HG02885 (cell line): ENCODE measurements at regions not wholly inside any gene's neighbourhood (a gene's known extent, or its start where the extent isn't known, plus 50 kb on each side); places are given as distances from the start of the nearest gene placed in this dataset.
A peak's percentile ranks its signal among the peaks of the same experiment; 100 is the strongest.
"Not testable (repeated sequence)": the region's sequence is repeated elsewhere in the genome, so short reads cannot be mapped to it uniquely, and the experiment has no call there.

Source experiments
- ATAC-seq: cut with Tn5 transposase; IDR thresholded peaks from one replicate; pipeline ENCODE4 v1.9.1; 2021; ENCODE audit warnings: mild to moderate bottlenecking; ENCODE audit not compliant: unreplicated experiment, poor library complexity

DNA sequence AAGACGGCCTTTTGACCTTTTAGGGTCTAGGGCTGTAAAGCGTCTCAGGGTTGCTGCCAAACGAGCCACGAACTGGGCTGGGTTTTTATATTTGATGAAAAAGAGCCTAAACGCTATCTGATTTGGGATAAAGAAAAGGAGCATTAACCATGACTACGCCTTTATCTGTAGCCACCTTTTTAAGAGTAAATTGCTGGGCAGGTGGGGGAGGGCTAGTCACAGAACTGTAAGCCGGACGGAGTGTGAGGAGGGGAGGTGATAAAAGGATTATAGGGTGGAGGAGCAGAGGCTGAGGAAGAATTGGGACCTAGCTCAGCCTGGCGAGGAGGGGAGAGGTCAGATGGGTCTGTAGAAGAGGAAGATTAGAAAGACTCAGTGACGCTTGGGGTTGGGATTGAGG, 419.5 kb upstream of the LMO3 start:
- ATAC-seq = not testable (repeated sequence)

DNA sequence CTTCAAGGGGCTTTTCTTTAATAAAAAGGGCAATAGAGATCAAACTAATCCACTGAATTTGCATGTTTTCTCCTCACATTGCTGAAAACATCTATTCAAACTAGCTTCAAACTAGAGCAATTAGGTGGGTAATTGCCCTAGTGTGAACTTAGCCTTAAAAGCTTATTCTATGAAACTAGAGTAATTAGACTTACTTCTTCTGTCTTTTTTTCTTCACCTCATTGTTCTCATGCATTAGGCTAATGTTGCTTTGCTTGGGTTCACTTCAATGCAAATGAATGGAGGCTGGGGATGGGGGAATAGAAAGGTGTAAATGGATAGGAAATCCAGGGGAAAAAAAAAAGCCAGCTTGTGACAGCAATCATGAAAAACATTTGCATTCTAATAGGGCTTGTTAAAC, 414.8 kb upstream of the LMO3 start:
- ATAC-seq = no peak

DNA sequence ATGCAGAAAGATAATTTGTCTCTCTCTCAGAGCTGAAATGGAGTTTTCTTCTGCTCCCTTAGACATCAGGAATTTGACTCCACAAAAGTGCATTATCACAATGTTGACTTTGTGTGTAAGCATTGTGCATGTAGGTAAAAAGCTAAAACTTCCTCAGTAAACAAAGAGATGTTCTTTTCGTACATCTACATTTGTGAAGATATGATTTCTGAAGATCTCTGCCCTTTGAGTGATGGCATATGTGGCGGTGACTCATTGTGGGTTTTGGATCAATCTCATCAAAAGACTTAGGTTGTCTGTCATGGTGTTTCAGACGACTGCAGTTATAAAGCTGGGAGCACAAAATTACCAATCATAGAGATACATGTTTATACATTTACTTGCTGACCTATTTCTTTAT, 411.4 kb upstream of the LMO3 start:
- ATAC-seq = no peak

DNA sequence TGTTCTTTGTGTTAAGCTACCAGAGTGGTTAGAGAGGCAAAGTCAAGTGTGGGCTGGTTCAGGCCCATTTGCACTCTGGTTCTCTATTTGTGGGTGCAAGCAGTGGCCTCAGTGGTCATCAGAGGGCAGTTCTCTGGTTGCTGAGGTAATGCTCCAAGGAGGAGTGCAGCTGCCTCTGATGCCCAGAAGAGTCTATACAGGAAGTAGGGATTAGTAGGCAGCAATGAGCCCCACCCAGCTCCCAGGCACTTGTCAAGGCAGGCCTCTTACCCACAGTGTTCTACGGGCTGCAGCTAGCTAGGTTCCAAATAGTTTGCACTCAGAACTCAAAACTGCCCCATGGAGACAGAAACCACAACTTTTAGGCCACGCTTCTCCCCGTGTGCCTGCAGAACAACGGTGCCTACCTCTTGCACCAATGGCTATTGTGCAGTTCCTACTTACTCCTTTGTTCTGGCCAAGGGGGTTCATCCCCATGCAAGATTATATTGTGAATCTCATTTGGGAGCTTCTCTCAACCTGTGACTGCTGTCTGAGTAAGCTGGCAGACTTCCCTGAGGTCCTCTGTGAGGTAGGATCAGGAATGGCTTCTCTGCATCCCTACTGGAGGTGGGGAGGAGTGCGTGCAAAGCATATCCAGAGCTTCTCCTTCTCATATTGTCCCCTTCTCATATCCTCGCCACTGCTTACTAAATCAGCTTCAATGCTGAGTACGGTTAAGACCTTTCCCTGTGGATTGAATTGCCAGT, 410.3 kb upstream of the LMO3 start:
- no peak for ATAC-seq

DNA sequence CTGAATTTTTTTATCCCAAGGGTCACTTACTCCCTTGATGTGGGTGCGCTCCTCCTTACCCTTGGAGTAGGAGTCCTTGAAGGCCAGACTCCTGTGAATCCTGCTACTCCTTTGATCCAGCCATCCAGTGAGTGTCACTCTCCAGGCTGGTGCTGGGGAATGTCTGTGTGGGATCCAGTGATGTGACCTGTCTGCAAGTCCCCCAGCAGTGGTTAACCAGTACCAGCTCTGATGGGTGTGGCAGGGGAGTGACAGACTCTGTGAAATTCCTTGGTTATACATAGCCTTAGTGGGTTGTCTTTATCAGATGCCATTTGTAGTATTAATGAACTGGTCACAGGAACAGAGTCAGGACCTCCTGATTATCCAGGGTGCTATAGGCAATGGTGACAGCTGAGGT, 409.5 kb upstream of the LMO3 start:
- ATAC-seq = no peak

DNA sequence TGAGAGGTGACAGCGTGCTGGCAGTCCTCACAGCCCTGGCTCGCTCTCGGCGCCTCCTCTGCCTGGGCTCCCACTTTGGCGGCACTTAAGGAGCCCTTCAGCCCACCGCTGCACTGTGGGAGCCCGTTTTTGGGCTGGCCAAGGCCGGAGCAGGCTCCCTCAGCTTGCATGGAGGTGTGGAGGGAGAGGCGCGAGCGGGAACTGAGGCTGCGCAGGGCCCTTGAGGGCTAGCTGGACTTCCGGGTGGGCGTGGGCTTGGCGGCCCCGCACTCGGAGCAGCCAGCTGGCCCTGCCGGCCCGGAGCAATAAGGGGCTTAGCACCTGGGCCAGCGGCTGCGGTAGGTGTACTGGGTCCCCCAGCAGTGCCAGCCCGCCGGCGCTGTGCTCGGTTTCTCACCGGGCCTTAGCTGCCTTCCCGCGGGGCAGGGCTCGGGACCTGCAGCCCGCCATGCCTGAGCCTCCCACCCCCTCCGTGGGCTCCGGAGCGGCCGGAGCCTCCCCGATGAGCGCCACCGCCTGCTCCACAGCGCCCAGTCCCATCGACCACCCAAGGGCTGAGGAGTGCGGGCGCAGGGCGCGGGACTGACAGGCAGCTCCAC, 401.6 kb upstream of the LMO3 start:
- ATAC-seq = not testable (repeated sequence)

DNA sequence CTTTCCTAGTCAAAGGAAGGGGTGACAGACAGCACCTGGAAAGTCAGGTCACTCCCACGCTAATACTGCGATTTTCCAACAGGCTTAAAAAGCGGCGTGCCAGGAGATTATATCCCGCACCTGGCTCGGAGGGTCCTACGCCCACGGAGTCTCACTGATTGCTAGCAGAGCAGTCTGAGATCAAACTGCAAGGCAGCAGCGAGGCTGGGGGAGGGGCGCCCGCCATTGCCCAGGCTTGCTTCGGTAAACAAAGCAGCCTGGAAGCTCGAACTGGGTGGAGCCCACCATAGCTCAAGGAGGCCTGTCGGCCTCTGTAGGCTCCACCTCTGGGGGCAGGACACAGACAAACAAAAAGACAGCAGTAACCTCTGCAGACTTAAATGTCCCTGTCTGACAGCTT, 392.6 kb upstream of the LMO3 start:
- not testable (repeated sequence) for ATAC-seq

DNA sequence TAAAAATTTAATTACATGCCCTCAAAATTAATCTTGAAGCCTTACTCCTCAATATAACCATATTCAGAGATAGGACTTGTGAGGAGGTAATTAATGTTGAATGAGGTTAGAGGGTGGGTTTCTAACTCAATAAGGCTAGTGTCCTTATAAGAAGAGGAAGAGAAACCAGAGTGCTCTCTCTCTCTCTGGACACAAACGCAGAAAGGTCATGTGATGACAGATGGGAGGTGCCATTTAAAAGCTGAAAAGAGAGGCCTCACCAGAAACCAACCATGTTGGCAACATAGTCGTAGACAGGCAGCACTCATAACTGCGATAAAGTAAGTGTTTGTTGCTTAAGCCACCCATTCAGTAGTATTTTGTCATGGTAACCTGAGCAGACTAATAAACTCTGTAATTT, 378.5 kb upstream of the LMO3 start:
- ATAC-seq = peak; percentile 66

DNA sequence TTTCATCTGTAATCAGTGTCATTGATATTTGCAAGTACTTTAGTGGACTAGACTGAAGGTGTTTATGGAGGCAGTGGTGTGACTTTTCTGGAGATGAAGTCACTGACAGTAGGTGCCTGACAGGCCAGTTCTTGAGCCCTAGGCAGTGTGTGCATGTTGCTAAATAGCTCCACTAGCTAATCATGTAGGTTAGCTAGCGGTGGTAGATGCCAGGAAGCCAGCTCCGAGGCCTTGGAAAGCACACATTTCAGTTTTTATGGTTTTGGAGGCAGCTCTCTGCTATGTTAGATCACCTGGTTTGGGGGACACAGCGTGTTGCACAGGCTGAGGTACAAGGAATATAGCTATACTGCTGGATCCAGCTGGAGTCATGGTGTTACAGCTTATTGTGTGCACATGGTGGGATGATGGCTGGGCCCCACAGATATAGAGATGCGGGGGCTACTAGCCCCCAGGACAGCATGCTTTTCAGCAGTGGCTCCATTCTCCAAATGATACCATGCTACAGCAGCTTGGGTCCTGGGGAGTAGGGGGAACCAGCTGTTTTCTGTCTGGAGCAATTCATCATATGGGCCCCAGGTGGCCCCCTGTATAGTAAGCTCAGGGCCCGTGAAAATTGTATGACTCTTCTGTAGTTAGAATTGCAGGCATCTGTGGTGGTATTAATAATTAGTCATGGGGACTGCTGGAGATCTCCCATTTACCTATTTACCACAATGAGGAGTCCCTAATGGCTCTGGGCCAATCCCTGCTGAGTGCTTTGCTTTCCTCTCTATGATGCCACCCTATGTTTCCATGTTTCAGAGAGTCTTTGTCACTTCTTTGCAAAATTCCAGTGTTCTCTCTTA, 367.2 kb upstream of the LMO3 start:
- ATAC-seq = no peak

DNA sequence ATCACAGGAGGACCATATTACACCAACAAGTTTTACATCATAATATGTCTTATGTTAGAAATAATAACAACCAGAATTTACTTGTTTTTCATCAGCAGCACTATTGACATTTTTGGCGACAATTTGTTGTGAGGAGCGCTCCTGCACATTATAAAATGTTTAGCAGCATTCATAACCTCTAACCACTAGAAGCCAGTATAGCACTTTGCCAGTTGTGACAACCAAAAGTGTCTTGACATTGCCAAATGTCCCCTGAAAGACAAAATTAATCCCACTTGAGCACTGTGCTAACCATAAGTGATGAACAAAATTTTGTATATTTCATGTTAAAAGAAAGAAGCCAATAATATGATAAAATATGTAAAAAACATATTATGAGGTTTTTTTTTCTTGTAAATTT, 356.9 kb upstream of the LMO3 start:
- no peak for ATAC-seq

DNA sequence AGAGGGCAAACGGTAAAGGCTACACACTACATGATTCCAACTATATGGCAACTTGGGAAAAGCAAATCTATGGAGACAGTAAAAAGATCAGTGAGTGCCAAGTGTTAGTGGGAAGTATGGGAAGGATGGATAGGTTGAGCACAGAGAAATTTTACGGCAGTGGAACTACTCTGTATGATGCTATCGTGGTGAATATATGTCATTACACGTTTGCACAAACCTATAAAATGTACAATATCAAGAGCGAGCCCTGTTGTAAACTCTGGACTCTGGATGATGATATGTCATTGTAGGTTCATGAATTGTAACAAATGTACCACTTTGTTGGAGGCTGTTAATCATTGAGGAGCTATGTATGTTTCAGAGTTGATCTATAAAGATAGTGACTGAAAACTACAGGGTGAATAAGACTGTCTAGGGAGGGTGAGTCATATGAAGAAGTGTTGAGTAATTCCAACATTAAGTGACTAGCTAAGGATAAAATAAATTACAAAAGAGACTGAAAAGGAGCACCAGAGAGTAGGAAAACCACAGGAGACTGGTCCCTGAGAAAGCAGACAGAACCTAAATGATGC, 349.2 kb upstream of the LMO3 start:
- no peak for ATAC-seq

DNA sequence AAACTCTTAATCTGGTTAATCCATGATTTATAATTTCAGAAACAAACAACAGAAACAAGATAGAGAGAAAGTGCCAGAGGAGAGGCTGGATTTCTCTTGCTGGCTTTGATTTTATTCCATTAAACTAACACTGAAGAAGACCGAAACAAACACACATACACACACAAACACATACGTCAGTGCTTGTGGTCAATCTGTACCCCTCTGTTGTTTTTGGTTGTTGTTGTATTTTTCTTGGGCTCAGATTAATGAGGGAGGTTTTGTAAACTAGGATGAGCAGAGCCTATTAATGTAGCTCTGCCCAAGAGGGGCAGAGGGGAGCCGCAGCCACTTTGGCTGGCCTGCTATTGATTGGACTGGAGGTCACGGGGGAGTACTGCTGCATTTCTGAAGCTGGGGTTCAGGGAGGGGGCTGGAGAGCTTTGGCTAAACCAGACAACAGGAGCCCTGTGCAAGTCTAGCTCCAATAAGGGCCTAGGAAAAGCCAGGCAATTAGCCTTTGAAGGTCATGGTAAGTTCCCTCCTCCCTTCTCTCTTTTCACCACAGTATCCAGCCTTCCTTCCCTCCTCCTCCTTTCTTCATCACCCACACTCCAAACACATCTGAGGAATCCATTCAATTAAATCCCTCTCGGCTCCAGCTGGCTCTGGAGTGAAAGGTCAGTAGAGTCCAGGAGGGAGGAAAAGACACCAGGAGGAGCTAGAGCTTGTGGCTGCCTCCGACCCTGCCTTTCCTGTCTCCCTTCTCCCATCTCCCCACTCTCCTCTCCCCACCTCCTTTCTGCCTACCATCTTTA, 344.1 kb upstream of the LMO3 start:
- ATAC-seq = no peak

DNA sequence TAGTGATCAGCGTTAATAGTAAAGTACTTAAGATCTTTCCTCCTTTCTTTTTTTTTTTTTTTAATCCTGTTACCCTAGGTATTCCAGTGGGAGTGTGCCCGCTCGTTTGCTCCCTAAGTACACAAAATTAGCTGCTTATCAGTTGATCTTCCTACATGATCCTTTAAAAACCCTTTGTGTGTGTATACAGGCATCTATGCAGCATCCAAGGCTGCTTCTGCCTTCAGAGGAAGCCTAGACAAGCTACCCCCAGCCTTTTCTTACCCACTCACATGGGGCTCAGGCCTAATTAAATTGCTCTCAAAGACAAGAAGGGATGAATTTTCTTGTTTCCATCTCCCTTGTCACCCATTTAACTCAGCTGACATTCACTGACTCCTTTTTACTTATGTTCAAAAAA, 343.4 kb upstream of the LMO3 start:
- no peak for ATAC-seq

DNA sequence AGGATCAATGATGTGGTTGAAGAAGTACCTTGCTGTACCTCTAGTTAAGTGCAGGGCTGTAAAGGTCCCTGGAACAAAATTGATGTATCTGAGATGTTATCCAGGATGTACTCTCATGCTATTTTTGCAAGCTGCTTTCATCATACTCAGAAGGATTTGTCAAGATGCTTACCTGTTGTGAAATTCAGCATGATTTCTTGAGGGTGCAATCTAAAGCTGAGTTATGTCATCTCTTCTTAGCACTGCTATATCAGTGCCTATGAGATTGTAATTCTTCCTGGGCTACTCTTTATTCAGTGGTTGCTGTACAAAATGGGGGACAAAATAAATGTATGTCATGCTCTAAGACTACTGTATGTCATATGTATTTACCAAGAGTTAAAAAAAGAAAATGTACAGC, 340.7 kb upstream of the LMO3 start:
- ATAC-seq = no peak

DNA sequence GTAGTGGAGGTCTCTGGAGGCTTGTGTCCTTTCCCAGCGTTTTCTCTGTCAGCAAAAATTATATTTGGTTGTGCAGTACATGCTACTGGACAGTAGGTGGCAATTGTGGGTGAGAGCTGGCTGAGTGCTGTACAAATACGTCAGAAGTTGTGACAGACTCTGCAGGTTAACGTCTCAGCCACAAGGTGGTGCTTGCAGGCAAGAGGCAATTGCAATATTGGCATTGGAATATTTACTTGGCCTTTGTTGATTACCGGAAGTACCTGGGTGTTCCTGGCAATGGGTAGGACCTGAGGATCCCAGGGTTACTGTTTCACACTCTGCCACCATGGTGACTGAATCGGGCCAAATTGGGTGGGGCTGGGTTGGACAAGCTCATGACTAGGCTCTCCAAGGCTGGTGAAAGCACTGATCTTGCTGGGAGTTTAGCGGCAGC, 333.9 kb upstream of the LMO3 start:
- ATAC-seq = peak; percentile 100

DNA sequence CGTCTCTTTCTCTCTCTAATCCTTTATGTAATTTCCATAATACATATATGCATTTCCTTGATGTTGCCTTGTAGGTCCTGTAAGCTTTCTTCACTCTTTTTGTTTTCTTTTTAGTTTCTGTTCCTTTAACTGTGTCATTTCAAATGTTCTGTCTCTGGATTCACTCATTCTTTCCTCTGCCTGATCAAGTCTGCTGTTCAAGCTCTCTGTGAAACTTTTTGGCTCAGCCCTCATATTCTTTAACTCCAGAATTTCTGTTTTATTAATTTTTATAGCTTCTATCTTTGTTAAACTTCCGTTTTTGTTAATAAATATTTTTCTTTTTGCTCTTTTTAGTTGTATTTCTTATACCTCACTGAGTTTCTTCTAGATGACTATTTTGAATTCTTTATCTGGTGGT, 321.3 kb upstream of the LMO3 start:
- ATAC-seq = no peak

DNA sequence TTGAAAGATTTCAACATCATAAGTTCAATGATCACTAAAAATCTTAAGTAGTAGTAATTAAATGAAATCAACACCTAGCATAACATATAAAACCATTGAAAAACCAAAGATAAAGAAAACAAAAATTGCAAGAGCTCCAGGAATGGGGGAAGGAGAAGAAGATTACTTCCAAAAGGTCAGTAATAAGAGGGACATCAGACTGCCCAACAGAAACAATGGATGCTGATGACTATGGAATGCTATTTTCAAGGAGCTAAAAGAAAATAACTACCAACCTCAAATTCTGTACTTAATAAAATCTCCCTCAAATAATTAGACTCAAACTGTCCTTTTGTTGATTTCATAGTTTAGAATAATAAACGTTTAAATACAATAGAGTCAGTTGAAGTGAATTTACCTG, 314.5 kb upstream of the LMO3 start:
- ATAC-seq = no peak

DNA sequence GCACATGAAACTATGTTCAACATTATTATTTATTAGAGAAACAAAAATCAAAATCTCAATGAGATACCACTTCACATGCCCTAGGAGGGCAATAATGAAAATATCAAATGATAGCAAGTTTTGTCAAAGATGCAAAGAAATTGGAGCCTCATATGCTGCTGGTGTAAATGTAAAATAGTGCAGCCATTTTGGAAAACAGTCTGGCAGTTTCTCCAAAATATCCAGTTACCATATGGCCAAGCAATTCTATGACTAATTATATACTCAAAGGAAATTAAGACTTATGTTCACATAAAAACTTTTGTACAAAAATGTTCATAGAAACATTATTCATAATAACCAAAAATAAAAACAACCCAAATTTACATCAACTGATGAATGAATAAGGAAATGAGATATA, 313.6 kb upstream of the LMO3 start:
- ATAC-seq = no peak

DNA sequence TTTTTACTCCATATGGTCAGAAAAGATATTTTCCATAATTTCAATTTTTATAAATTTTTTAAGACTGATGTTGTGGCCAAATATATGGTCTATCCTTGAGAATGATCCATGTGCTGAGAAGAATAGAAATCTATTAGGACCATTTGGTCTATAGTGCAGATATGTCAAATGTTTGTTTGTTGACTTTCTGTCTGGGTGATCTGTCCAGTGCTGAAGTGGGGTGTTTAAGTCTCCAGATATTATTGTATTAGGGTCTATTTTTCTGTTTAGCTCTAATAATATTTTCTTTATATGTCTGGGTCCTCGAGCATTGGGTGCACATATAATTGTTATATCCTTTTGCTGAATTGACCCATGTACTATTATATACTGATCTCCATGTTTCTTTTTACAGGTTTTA, 308.9 kb upstream of the LMO3 start:
- ATAC-seq = no peak

DNA sequence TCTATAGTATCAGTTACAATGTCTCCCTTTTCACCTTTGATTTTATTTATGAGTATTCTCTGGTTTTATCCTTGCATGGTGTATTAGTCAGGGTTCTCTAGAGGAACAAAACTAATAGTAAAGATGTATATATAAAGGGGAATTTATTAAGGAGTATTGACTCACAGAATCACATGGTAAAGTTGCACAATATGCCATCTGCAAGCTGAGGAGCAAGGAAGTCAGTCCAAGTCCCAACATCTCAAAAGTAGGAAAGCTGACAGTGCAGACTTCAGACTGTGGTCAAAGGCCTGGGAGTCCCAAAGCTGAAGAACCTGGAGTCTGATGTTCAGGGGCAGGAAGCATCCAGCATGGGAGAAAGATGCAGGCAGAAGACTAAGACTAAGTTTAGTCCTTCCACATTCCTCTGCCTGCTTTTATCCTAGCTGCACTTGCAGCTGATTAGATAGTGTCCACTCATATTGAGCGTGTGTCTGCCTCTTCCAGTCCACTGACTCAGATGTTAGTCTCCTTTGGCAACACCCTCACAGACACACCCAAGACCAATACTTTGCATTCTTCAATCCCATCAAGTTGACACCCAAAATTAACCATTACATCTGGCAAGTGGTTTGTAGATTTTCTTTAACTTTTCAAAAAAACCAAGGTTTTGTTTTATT, 308.0 kb upstream of the LMO3 start:
- ATAC-seq = no peak
